GM19455 (cell line): ENCODE measurements at regions not wholly inside any gene's neighbourhood (a gene's known extent, or its start where the extent isn't known, plus 50 kb on each side); places are given as distances from the start of the nearest gene placed in this dataset.
"Not testable (repeated sequence)": the region's sequence is repeated elsewhere in the genome, so short reads cannot be mapped to it uniquely, and the experiment has no call there.

Experiments used
- ATAC-seq: cut with Tn5 transposase; IDR thresholded peaks from one replicate; pipeline ENCODE4 v1.9.1; 2021; ENCODE audit not compliant: unreplicated experiment

DNA sequence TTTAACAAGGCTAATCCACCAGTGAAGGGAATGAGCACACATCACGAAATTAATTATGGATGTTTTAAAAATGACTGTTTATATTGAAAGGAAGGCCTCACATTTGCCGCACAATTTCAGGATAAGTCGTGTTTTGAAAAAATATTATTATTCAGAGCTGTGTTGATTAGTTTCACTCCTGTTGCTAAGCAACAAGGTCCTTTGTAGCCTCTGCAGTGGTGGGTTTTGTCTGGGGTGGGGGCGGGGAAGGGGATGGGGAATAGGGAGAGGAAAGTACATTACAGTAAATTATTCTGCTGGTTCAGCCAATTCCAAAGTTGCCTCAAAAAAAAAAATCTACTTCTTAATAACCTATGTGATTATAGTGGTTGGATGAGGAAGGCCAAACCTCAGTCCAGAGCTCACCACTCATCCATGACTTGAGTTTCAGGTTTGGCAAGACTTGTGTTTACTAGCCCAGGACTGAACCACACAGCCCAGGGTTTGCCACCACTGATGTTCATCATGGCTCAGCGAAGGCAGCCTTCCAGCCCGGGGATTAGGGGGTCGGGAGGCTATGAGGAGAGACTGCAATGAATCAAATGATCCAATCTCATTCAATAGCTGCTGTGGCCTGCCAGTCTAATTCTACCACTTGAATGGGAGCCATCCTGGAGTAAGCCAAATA lies 162.5 kb upstream of the ATP6AP2 start:
- ATAC-seq: no peak

DNA sequence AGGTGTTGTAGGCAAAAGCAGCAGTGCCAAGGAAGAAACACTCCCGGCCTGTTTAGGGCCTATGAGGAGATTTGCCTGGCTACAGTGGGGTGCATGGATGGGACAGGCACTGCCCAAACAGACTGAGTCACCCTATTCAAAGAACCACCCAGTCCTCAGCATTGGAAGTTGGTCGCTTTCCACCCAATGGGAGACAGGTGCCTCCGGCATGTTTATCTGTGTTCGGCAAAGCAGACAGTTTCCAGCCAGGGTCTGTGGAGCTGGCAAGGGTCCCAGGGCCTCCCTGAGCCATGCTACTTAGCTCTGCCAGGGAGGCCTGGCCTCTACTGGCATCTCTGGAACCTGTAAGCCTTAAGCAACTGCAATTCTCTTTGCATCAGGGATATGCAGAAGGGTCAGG lies 165.1 kb upstream of the ATP6AP2 start:
- no peak for ATAC-seq

DNA sequence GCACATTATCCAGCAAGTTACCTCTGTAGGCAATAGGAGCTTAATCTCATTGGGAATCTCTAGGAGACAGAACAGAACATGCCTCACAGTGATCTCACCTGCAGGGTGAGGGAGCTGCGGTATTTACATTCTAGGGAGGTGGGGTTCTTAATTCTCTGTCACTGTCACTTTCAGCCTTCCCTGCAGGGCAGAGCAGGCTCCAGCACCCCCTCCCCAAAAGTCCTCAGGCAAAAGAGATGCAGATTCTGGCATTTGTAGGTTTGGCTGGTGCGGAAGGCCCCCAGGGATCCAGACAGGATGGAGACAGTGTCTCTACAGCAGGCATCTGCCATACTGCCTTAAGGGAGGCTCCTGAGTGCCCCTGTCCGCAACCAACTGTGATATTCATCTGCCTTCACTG lies 166.4 kb upstream of the ATP6AP2 start:
- ATAC-seq: no peak

DNA sequence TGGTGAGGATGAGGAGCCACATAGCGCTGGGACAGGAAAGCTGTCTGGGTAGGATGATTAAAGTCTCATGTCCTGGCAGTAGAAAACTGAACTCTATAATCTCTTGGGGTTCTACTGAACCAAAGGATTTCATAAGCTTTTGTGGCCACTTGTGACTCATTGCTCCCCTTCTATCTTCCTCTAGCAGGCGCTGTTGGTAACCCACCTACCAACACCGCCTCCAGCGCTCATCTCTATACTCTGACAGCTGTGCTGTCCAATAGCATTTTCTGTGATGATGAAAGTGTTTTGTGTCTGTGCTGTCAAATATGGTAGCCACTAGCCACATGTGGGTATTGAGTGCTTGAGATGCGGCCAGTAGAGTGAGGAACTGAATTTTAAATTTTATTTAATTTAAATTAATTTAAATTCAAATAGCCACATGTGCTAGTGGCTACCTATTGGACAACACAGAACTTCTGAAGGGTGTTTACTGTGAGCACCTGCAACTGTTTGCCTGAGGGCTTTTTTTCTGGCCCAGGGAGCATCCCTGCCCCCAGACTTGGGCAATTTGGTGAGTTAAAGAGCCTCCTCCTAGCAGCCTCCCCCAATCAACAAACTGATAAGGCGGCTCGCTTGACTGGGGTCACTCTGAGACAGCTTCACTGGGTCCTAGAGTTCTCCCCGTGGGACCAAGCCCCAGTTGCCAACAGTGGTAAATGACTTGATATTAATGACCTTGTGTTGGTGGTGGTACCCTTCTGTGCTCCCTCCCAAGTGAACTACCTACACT lies 169.2 kb upstream of the ATP6AP2 start:
- no peak for ATAC-seq

DNA sequence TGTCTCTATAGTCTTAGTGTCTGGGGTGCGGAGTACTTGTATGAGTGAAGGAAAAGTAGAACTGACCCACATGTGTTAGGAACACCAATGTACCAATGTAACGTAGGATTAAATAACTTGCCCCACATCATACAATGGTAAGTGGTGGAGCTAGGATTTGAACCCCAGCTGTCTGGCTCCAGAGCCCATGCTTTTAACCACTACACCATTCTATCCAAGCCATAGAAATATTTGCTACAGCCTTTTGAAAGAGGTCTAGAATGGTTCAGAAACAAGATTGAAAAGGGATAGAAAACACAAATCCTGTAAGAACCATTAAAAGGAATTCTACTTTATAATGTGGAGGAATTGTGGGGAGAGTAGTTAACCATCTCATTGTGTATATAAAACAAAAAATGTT lies 169.9 kb upstream of the ATP6AP2 start:
- no peak for ATAC-seq

DNA sequence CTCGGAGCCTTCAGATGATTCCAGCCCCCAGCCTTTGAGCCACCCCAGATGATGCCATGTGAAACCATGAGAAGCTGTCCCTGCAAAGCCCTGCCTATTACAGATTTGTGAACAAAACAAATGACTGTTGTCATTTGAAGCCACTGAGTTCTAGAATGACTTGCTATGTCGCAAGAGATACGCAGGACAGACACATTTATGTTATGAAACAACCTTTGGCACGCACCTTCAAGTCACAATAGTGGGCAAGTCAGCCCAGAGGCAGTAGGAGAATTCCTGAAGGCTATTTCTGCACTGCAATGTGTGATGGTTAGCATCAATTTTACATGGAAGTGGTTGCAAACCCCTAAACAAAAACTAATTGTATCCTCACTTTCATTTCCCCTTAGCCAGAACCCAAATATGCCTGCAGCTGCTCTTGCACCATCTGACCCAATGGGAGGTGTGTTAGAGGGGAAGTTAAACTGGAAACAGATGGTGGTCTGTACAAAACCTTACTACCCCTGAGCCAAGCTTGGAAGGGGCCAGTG lies 174.4 kb upstream of the ATP6AP2 start:
- ATAC-seq: no peak

GRCh38 chrX:40405399-40405798 lies 175.4 kb upstream of the ATP6AP2 start:
- ATAC-seq: no peak

- ATAC-seq: no peak
Observed at GRCh38 chrX:40403757-40404156, 177.0 kb upstream of the ATP6AP2 start.

DNA sequence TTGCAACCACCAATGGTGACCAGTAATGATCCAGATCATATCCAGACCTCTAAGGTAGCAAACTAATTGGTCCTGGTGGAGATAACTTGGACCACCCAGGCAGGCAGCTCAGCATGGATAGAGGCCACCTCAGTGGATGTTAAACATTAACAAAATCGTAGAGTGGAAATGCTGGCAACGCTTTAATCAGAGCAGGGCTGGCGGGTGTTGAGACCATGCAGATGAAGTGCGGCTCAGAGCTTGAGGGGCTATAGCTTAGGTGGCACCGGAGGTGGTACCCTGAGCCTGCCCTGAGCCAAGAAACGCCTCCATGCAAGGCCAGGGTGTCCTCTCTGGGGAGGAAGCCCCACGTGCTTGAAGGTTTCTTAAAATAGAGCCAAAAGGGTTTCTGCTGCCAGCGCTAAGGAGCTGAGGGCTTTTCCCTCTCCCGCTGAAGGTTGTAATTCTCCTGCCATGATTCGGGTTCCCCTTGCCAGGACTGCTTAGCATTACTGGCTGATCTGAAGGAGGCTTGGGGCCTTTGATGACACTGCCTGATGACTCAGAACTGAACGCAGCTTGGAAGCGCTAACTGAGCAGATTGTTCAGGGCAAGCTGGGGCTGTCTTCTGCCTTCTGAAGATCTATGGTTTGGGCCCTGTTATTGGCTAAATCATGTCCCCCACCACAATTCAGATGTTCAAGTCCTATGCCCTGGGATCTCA lies 177.8 kb upstream of the ATP6AP2 start:
- ATAC-seq: no peak

GRCh38 chrX:40395102-40395501 lies 185.7 kb upstream of the ATP6AP2 start:
- ATAC-seq: no peak

GRCh38 chrX:40394302-40394701 lies 186.5 kb upstream of the ATP6AP2 start:
- ATAC-seq: no peak

DNA sequence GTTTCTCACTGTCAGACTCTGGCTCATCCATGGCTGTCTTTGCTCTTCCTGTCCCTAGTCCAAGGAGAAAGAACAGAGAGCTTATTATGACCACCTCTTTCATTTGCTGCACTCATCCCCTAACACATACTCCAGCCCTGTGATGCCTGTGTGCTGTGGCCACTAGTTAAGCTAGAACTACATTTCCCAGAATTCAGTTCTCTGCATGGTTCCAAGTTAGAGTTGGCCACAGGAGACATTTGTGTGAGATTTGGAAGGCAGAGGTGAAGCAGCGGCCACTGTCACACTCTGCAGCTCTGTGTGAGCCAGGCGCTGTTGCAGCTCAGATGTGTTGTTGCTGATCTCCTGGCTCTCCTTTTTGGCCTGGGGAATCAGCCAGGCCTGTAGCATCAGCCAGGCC lies 188.2 kb upstream of the ATP6AP2 start:
- ATAC-seq: no peak

DNA sequence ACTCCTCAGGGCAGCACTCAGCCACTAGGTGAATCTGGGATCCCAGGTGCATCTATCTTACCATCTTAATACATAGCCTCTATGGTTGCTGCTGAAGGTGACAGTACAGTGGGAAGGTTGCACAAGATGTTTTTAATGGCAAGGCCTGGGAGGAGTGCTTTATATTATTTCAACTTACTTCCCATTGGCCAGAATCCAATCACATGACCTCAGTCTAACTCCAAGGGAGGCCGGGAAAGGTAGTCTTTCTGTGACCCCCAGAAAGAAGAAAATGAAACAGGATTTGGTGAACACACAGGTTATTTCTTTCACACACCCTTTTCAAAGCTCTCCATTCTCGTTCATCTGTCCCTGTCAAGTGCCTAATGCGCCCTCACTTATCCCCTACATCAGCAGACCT lies 189.1 kb upstream of the ATP6AP2 start:
- no peak for ATAC-seq

DNA sequence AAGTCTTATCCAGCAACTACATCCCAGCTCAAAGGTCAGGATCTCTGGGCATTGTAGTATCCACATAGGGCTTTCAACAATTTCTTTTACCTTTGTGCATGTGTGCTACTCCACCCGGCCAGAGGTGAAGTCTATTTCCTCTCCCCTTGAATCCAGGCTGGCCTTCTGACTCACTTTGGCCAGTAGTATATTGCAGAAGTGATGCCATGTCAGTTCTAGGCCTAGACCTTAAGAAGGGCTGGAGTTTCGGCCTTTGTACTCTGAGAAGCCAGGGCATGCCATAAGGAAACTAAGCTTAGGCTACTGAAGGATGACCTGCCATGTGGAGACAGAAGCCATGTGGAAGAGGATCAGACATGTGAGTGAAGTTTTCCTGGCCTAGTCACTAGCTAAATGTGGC lies 191.2 kb upstream of the ATP6AP2 start:
- ATAC-seq: no peak

DNA sequence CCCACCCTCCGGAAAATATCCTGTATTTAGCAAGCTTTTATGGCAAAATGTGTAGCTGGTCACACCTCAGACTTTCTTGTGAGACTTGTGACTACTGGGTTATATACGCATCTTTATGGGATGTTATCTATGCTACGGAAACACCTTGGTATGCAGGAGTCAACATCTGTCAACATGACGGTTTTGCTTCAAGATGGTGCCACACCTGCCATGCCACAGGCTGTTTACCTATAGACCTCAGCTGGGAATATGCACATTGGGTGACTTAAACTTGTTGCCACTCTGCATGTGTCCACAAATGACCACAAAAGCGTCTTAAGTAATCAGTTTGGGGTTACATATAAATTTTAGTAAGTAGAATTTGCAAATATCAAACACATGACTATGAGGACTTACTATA lies 192.3 kb upstream of the ATP6AP2 start:
- no peak for ATAC-seq

DNA sequence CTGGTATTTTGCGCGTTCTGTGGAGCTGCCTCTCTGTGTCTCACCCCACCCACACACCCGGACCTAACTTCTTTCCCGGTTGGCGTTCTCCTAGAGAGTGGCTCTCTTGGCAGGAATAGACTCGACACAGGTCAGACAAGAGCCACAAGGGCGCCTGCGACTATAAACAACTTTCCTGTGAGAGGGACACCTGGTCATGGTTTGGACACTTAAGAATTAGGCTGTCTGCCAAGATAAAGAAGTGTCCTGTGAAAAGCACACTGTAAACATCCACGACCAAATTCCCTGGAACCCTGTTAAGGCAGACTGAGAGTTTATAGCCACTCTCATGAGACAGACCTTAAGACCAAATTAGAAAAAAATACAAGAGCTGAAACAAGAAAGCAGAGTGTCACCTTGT lies 192.9 kb upstream of the ATP6AP2 start:
- not testable (repeated sequence) for ATAC-seq

DNA sequence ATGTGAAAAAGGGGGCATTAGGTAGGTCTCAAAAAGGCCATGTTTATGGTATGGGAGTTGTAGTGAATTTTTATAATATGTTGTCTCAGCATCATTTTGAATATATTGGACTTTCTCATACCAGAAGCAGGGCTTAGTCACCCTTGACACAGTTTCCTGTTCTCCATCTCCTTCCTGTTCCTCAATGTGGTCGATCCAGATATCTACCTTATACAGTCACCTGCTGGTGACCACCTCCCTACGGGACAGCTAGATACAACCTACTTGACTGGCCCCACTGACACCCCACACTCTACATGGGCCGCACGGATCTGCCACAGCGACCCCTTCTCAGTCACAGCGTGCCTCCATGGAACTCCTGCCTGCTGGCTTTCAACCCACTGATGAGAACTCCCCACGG lies 193.5 kb upstream of the ATP6AP2 start:
- ATAC-seq: not testable (repeated sequence)

DNA sequence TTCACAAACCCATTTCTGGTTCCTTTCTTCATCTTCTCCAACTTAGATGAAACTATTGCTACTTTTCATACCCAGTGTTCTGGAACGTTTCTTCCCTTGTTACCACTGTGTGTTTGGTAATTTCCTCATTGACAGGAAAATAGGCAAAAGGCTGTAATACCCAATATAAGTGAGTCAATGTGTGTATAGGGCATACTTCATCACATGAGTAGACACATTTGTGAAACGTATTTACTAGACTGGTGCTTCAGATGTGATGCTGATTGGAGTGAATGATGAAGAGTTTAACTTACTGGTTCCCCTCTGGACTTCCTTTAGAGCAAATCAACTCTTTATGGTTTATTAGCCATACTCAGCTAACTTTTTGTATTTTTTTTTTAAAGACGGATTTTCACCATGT lies 195.1 kb upstream of the ATP6AP2 start:
- no peak for ATAC-seq

DNA sequence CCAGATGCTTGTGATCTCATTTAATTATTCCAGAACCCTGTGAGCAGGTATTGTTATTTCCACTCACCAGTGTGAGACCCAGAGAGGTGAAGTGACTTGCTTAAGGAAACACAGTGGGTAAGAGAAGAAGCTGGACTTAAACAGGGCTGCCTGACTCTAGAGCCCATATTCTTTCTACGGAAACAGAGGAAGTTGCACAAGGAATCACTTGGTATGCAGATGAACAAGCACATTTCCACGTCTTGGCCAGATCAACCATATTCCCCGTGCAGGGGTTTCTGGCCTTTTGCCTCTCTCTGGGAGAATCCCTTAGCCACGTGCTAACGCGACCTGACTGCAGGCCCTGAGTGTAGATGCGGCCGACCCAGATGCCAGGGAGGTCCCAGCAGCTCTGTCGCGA lies 195.5 kb upstream of the ATP6AP2 start:
- no peak for ATAC-seq

GRCh38 chrX:40383969-40384368 lies 196.8 kb upstream of the ATP6AP2 start:
- ATAC-seq: no peak

- no peak for ATAC-seq
Observed at GRCh38 chrX:40383360-40383759, 197.4 kb upstream of the ATP6AP2 start.
